Osteoblast (primary cell): ENCODE measurements at regions not wholly inside any gene's neighbourhood (a gene's known extent, or its start where the extent isn't known, plus 50 kb on each side); places are given as distances from the start of the nearest gene placed in this dataset.

Experiments
- DNase-seq: peaks from one replicate; pipeline ENCODE4 v3.0.0; 2011; ENCODE audit warnings: low spot score, mixed read lengths; ENCODE audit not compliant: insufficient read length; ENCODE audit errors: missing footprints
- H2AFZ ChIP-seq: 2 replicates; pipeline ENCODE4 v1.6.0; 2011; ENCODE audit warnings: mild to moderate bottlenecking, low read length
- H3K27ac ChIP-seq: 2 replicates; pipeline ENCODE4 v1.5.1; 2011; ENCODE audit warnings: mild to moderate bottlenecking, low read depth, low read length, moderate library complexity
- H3K27me3 ChIP-seq: 2 replicates; pipeline ENCODE4 v1.6.0; 2012; ENCODE audit warnings: mild to moderate bottlenecking, control low read depth, inconsistent platforms, low read length, moderate library complexity; ENCODE audit not compliant: insufficient read depth
- H3K36me3 ChIP-seq: 2 replicates; pipeline ENCODE4 v1.5.1; 2011; ENCODE audit warnings: mild to moderate bottlenecking, low read length, control low read depth, moderate library complexity; ENCODE audit not compliant: insufficient read depth
- H3K4me1 ChIP-seq: 2 replicates; pipeline ENCODE4 v1.5.1; 2011; ENCODE audit warnings: mild to moderate bottlenecking, low read length, control low read depth, moderate library complexity; ENCODE audit not compliant: insufficient read depth
- H3K4me2 ChIP-seq: 2 replicates; pipeline ENCODE4 v1.6.0; 2011; ENCODE audit warnings: mild to moderate bottlenecking, low read length; ENCODE audit not compliant: insufficient read depth
- H3K4me3 ChIP-seq: fragments of 200-600 bp; sonication (generic); 3 replicates; pipeline ENCODE4 v1.5.1; 2012; ENCODE audit warnings: mild to moderate bottlenecking, low read length, inconsistent platforms; ENCODE audit not compliant: insufficient read depth
- H3K79me2 ChIP-seq: 2 replicates; pipeline ENCODE4 v1.6.0; 2012; ENCODE audit warnings: mild to moderate bottlenecking, low read length, control low read depth, inconsistent platforms; ENCODE audit not compliant: insufficient read depth
- H3K9me3 ChIP-seq: 2 replicates; pipeline ENCODE4 v1.5.1; 2011; ENCODE audit warnings: low read depth, low read length, control low read depth
- H4K20me1 ChIP-seq: 2 replicates; pipeline ENCODE4 v1.6.0; 2012; ENCODE audit warnings: mild to moderate bottlenecking, low read length, control low read depth; ENCODE audit not compliant: insufficient read depth
- CTCF ChIP-seq: IDR thresholded peaks from 2 replicates; pipeline ENCODE4 v1.5.1; 2011; ENCODE audit warnings: mild to moderate bottlenecking, low read depth, low read length, moderate library complexity; ENCODE audit errors: extremely low read depth

GRCh38 chr18:77374446-77374805 is 124.8 kb downstream of the GALR1 start:
- H3K36me3 ChIP-seq = no peaks in the 10 kb centered on the region
- peaks cover 6% of the 10 kb centered on the region for H3K9me3 ChIP-seq
- H2AFZ ChIP-seq = no peak overlapping the region
- H3K27ac ChIP-seq = no peak overlapping the region
- no peak for TF ChIP-seq CTCF
- no peaks in the 10 kb centered on the region for H3K79me2 ChIP-seq
- H3K4me1 ChIP-seq = no peaks in the 10 kb centered on the region
- no peaks in the 10 kb centered on the region for H4K20me1 ChIP-seq
- no peaks in the 10 kb centered on the region for H3K27me3 ChIP-seq
- H3K4me2 ChIP-seq = no peak overlapping the region
- H3K4me3 ChIP-seq = no peak overlapping the region
- no peak for DNase-seq

DNA sequence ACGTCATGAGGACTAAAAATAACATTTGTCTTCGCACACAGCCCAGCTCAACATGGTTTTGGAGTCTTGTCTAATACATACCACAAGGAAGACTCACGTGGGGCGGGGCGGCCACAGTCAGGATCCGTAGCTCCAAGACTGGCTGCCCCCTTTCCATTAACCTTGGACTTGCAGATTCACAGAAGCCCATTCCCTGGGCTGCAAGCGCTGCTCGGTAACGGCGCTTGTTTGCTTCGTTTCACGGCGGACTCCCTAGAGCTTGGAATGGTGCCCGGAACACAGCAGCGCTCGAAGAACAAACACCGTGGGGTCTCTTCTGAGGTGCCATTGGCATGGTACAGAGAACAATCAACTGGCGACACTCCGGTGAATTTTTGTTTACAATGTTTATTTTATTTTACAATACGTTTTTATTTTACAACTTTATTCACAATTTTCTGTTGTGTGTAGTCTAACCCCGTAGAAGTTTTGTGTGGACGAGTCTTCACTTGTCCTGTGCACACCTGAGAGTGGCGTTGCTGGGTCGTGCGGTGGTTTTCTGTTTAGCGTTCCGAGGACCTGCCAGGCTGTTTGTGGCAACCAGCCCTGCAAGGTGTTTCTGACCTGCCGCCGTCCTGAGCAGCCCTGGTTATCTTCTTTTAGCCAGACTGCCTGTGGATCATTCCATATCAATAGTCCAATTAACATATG is 126.5 kb downstream of the GALR1 start:
- Histone ChIP-seq H3K27ac (no peak overlapping the region), H3K79me2 (no peaks in the 10 kb centered on the region), H3K4me3 (no peak overlapping the region), H3K4me2 (no peak overlapping the region), H3K36me3 (no peaks in the 10 kb centered on the region), H3K27me3 (no peaks in the 10 kb centered on the region), H4K20me1 (no peaks in the 10 kb centered on the region), H2AFZ (no peak overlapping the region), H3K4me1 (no peaks in the 10 kb centered on the region), H3K9me3 (peaks cover 6% of the 10 kb centered on the region)
- DNase-seq = no peak
- TF ChIP-seq CTCF = no peak

DNA sequence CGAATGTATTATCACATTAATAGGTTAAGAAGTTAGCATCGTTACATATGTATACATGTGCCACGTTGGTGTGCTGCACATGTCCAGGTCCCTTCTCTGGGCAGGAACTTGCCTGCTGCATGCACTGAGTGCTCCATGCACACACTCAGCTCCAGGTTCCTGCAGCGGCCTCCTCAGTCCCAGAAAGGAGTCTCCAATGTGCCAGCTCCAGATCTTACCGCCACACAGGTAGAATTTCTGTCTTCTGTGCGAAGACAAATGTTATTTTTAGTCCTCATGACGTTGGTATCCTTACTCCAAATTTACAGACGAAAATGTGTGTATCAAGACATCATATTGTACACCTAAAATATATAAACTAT is 127.1 kb downstream of the GALR1 start:
- Histone ChIP-seq H3K9me3 (peaks cover 6% of the 10 kb centered on the region), H3K4me3 (no peak overlapping the region), H3K79me2 (no peaks in the 10 kb centered on the region), H3K4me1 (no peaks in the 10 kb centered on the region), H4K20me1 (no peaks in the 10 kb centered on the region), H3K36me3 (no peaks in the 10 kb centered on the region), H3K4me2 (no peak overlapping the region), H3K27ac (no peak overlapping the region), H3K27me3 (no peaks in the 10 kb centered on the region), H2AFZ (no peak overlapping the region)
- no peak for DNase-seq
- no peak for TF ChIP-seq CTCF

DNA sequence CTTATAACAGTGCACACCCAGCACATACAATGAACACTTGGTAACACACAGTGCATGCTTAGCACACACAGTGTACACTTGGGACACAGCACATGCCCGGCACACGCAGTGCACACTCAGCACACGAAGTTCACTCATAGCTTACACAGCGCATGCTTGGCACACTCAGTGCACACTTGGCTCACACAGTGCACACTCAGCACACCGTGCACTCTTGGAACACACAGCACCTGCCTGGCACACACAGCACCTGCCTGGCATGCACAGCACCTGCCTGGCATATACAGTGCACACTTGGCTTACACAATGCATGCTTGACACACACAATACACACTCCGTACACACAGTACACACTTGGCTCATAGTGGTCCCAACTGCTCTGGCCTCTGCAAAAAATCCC is 128.2 kb downstream of the GALR1 start:
- Histone ChIP-seq H3K27me3 (no peaks in the 10 kb centered on the region), H3K36me3 (no peaks in the 10 kb centered on the region), H3K4me1 (no peaks in the 10 kb centered on the region), H3K79me2 (no peaks in the 10 kb centered on the region), H3K4me3 (no peak overlapping the region), H2AFZ (no peak overlapping the region), H4K20me1 (no peaks in the 10 kb centered on the region), H3K4me2 (no peak overlapping the region), H3K27ac (no peak overlapping the region), H3K9me3 (peaks cover 6% of the 10 kb centered on the region)
- no peak for TF ChIP-seq CTCF
- DNase-seq = no peak
